ENCODE measurements at regions not wholly inside any gene's neighbourhood (a gene's known extent, or its start where the extent isn't known, plus 50 kb on each side); places are given as distances from the start of the nearest gene placed in this dataset.

- DNase-seq, result no peak
These were observed 64.8 kb upstream of the CLINT1 start for GRCh38 chr5:157923765-157924164.

GRCh38 chr5:157922026-157922425 lies 63.1 kb upstream of the CLINT1 start:
- DNase-seq, result no peak

GRCh38 chr5:157920828-157921170 lies 61.9 kb upstream of the CLINT1 start:
- DNase-seq, result no peak

- DNase-seq, result no peak
These were observed 60.1 kb upstream of the CLINT1 start for GRCh38 chr5:157918811-157919742.

GRCh38 chr5:157917899-157918809 lies 59.2 kb upstream of the CLINT1 start:
- peak; percentile 74 for DNase-seq

GRCh38 chr5:157917491-157917890 lies 58.5 kb upstream of the CLINT1 start:
- DNase-seq, result no peak

- peak; percentile 93 for DNase-seq
These were observed 56.7 kb upstream of the CLINT1 start for GRCh38 chr5:157915638-157916037.

- no peak for DNase-seq
These were observed 55.3 kb upstream of the CLINT1 start for GRCh38 chr5:157914151-157914788.

- DNase-seq, result no peak
These were observed 54.6 kb upstream of the CLINT1 start for GRCh38 chr5:157913575-157913974.

GRCh38 chr5:157912621-157913325 lies 53.8 kb upstream of the CLINT1 start:
- DNase-seq, result peak; percentile 95

GRCh38 chr5:157911568-157911967 lies 52.6 kb upstream of the CLINT1 start:
- no peak for DNase-seq

All from RPMI8226 (cell line).